ENCODE measurements at regions not wholly inside any gene's neighbourhood (a gene's known extent, or its start where the extent isn't known, plus 50 kb on each side); places are given as distances from the start of the nearest gene placed in this dataset.
A peak's percentile ranks its signal among the peaks of the same experiment; 100 is the strongest.

DNA sequence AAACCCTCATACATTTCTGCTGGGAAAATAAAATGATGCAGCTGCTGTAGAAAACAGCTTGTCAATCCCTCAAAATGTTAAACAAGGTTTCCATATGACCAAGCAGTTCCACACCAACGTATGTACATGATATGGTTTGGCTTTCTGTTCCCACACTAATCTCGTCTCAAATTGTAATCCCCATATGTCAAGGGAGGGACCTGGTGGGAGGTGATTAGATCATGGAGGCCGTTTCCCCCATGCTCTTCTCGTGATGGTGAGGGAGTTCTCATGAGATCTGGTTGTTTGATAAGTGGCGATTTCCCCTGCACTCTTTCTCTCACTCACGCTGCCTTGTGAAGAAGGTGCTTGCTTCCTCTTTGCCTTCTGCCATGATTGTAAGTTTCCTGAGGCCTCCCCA, 100.6 kb upstream of the SLC24A5 start:
- TF ChIP-seq CTCF (IDR thresholded peaks at IDR 0.05; ENCODE audit: low read depth, low read length, missing control alignments) = no peak
- in situ Hi-C loops (cut with HindIII; ENCODE audit: low sequenced_read_pairs) = no loop called here
- DNase-seq (ENCODE audit: low read depth) = no peak
- H3K4me3 ChIP-seq (ENCODE audit: low read depth, low read length) = no peak overlapping the region

DNA sequence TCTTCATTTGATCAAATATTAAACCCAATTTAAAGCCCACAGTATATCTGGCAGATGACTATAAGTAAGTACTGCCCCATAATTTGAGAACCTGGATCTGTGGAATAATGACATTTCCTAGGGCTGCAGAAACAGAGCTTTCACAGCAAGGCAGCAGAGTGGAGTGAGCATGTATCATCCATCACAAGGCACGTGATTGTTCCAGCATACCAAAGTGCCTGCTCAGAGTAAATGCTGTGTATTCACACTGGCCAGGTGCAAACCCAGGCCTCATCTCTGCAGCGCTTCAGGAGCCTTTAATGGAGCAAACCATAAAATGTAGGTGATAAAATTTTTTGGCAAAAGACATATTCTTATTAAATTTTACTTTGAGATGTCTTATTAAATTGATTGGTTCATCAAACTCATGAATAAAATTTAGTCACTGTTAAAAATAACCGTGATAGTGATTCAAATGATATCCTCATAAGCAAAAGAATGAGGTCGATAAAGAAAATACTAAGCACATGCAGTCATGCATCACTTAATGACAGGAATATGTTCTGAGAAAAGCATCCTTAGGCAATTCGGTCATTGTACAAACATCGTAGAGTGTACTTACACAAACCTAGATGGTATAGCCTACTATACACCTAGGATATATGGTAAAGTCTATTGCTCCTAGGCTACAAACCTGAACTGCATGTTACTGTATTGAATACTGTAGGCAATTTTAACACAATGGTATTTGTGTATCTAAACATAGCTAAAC, 99.3 kb upstream of the SLC24A5 start:
- no peak overlapping the region for H3K4me3 ChIP-seq (ENCODE audit: low read depth, low read length)
- TF ChIP-seq CTCF (IDR thresholded peaks at IDR 0.05; ENCODE audit: low read depth, low read length, missing control alignments) = no peak
- in situ Hi-C loops (cut with HindIII; ENCODE audit: low sequenced_read_pairs) = no loop called here
- DNase-seq (ENCODE audit: low read depth) = no peak

GRCh38 chr15:48025118-48025517, 95.7 kb upstream of the SLC24A5 start:
- H3K4me3 ChIP-seq (ENCODE audit: low read depth, low read length) = no peak overlapping the region
- no peak for DNase-seq (ENCODE audit: low read depth)
- TF ChIP-seq CTCF (IDR thresholded peaks at IDR 0.05; ENCODE audit: low read depth, low read length, missing control alignments) = peak; percentile 16
- in situ Hi-C loops (cut with HindIII; ENCODE audit: low sequenced_read_pairs) = no loop called here

GRCh38 chr15:48028712-48029111, 92.1 kb upstream of the SLC24A5 start:
- TF ChIP-seq CTCF (IDR thresholded peaks at IDR 0.05; ENCODE audit: low read depth, low read length, missing control alignments) = no peak
- in situ Hi-C loops (cut with HindIII; ENCODE audit: low sequenced_read_pairs) = no loop called here
- no peak overlapping the region for H3K4me3 ChIP-seq (ENCODE audit: low read depth, low read length)
- DNase-seq (ENCODE audit: low read depth) = no peak

DNA sequence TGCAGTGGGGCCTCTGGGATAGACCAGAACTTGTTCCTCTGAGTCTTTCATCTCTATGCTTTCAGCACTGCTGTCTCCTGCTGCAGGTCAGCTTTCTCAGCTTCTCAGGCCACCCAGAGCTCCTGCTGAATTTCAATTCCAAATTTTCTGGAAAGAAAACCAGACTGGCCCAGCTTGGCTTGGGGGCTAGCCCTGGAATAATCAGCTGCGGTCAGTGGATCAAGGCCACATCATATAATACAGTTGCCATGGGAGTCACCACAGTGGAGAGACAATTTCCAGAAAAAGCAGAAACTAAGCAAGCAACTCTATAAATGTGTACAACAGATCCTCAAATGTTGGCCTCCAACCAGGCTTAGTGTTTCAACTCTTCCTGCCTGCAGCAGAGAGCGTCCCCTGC, 91.1 kb upstream of the SLC24A5 start:
- DNase-seq (ENCODE audit: low read depth) = peak; percentile 63
- no peak overlapping the region for H3K4me3 ChIP-seq (ENCODE audit: low read depth, low read length)
- in situ Hi-C loops (cut with HindIII; ENCODE audit: low sequenced_read_pairs) = no loop called here
- TF ChIP-seq CTCF (IDR thresholded peaks at IDR 0.05; ENCODE audit: low read depth, low read length, missing control alignments) = no peak

- H3K4me3 ChIP-seq (ENCODE audit: low read depth, low read length) = no peak overlapping the region
- DNase-seq (ENCODE audit: low read depth) = no peak
- in situ Hi-C loops (cut with HindIII; ENCODE audit: low sequenced_read_pairs) = no loop called here
- no peak for TF ChIP-seq CTCF (IDR thresholded peaks at IDR 0.05; ENCODE audit: low read depth, low read length, missing control alignments)
These were observed 89.3 kb upstream of the SLC24A5 start for GRCh38 chr15:48031466-48031865.

All from astrocyte of the cerebellum (primary cell).